C1 segment of cervical spinal cord (tissue), 14 donors: ENCODE measurements at regions not wholly inside any gene's neighbourhood (a gene's known extent, or its start where the extent isn't known, plus 50 kb on each side); places are given as distances from the start of the nearest gene placed in this dataset.

Source experiments
- DNase-seq, 14 donors: peaks; one replicate each; lab custom pipeline; 2025; lab: John Stamatoyannopoulos, UW

DNA sequence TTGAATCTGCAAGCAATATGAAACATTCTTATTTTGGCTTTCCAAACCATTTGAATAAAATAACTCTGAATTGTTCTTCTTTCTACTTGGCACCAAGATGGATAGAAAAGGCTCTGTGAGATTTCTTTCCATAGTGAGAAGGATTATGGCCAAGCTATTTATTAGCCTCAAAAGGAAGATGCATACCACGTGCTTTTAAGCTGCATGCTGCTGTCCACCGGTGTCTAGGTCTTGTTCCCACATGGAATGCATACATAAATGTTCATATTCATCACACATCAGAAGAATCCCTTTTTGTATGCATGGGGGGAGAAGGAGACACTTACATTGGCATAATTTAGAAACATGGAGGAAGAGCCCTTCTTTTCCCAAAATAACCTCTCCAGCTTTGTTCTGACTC, 273.4 kb downstream of the FAM76B start:
- DNase-seq = no peak

DNA sequence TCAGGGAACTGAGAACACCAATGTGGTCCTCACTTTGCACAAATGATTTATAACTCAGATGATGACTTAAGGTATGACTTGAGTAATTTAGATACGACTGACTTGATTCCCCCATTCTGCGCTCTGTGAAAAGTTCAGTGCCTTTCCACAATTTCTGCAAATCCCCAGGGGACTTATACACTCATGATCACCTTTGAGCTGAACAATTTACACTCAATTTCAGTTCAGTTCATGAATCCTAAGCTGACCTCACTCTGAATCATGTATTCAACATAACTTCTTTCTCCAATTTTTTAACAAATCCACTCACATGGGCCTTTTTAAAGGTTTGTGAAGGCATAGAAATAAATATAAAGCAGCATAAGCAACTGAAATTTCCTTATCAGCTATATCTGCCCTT, 274.2 kb downstream of the FAM76B start:
- DNase-seq = no peak

DNA sequence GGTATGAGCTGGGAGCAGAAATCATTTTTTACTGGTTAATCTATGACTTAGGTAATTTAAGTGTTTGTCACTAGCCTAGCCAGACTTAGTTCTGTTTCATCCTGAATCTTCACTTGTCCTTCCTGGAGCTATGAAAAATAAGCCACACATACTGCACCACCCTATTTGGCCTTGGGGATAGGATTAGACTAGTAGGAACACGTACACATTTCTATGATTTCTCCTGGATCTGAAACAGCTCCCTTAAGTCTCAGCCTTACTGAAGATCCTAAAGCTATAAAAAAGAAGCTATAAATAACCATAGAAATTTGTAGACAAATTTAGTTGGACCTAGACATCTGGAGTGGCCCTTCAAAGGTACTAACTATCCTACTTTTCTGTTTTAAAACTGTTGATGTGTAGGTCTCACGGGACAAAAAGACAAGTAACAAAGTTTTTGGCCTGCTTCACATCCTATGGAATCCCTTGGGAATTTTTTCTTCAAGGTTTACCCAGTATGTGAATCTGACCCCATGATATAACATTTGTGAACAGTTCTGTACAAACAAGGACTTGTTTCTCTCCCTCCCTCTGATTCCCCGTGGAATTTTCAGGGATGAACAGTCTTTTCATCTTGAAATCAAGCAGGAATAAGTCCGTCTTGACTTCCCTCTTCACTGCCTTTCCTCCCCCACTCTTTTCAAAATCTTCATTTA, 275.0 kb downstream of the FAM76B start:
- DNase-seq = no peak

DNA sequence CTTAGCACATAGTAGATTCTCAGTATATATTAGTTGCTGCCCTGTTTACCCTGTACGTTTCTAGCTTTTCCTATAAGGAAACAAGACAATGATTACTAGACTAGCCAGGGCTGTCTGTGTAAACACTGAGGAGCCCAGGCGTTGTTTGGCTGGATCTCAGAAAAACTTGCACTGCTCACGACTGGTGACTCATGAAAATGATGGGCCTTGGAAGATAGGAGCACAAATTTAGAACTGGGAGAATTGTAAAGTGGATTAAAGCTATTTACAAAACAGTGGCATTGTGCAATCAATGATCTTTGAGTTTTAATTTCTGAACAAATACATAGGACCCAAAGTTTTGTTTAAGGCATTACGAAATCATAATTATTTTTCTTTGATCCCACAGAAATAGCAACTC, 276.9 kb downstream of the FAM76B start:
- DNase-seq = no peak

DNA sequence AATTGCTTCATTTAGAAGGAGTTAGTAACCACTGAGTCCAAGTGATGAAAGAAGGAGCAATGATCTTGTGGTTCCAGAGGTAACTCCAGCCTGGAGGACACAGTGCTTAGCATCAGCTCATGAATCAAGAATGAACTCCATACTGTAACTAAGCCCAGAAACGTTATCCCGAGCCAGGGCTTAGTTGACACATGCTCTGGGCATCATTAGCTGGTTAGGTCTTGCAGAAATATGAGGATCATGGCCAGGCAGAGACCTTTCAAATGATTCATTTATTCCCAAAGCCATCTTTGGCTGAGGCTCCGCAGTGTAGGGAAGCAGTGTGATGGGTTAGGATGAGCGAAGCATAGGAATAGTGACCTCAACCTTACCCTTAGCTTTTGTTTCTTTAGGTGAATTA, 277.4 kb downstream of the FAM76B start:
- DNase-seq = no peak

DNA sequence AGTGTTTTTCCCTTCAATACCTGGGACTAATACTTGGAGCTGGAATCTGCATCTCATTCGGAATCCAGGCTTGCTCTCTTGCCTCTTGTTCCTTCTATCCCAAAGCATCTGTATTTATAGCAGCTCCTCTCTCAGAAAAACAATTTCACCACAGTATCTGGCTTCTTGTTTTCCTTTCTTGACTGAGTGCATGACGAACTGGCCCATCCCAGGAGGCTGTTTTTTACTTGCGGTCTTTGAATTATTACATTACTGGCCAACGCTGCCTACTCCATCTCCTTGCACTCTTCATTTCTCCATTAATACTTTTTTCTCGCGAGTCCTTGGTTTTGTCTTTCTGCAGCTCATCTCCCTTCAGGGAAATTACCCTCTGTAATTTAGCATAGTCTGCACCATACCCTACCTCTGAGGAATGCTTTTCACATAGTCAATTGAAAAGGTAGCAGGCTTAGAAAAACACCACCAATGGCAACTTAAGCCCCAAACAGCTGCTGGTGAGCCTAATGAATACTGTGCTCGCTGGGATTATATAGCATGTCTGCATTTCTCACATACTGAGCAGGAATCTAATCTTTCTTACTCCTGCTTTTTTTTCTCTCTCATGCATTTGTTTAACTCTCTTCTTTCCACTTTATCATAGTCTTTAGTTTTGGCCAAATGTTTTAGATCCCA, 277.4 kb upstream of the SESN3 start:
- no peak for DNase-seq

DNA sequence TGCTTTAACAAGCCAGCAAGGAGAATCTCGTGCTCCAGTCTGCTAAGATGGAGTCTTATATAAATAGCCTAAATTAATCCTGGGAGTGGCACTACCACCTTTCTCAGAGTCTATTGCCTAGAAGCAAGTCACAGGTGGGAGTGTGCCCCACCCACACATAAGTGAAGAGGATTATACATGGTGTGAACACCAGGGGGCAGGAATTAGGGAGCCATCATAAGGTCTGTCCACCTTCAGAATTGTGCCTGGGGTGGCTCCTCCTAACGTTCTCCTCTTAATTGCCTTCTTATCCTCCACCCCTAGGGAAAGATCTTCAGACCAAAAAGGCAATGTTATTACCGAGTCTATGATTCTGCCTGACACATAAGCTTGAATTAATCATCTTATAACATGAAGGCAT, 276.8 kb upstream of the SESN3 start:
- no peak for DNase-seq

DNA sequence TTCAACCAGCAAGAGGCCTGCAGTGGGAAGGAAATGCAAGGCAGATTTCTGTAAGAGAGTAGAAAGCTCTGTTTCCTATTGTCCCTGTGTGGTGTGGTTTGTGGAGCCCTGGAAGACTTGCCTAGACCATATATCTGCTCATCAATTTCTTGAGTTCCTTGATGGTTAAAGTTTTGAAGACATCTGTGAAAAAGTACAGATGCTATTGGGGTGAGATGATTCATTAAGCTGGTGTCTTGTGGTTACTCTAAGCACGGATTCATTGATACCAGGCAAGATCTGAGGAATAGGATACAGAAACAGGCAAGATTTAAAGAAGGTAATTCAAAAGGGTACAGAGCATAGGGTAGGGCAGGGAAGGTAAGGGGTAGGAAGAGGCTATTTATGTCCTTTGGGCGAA, 275.8 kb upstream of the SESN3 start:
- no peak for DNase-seq

DNA sequence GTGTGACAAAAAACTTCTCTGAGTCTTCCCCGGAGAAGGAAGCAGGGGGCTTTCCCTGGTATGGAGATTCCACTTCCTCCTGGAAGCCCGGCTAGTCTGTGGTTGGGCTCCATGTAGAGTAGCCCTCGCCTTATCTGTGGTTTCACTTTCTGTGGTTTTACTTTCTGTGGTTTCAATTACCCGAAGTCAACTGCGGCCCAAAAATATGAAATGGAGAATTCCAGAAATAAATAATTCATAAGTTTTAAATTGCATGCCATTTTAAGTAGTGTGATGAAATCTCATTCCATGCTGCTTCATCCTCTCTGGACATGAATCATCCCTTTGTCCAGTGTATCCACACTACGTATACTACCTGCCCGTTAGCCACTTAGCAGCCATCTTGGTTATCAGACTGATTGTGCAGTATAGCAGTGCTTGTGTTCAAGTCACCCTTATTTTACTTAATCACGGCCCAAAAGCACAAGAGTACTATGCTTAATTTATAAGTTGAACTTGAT, 275.0 kb upstream of the SESN3 start:
- DNase-seq = no peak

DNA sequence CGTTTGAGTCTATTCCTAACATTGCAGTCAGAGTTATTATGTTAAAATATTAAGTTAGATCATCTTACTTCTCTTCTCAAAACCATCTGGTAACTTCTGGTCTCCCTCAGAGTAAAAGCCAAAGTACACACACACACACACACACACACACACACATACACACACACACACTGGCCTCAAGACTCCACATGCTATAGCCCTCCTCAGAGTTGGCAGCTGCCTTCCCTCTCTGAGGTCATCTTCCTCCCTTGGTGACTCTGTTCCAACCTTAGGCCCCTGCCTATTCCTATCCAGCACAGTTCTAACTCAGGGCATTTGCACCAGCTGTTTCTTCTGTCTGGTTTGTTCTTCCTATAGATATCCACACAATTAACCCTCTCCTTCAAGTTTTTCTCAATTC, 272.0 kb upstream of the SESN3 start:
- DNase-seq = no peak

DNA sequence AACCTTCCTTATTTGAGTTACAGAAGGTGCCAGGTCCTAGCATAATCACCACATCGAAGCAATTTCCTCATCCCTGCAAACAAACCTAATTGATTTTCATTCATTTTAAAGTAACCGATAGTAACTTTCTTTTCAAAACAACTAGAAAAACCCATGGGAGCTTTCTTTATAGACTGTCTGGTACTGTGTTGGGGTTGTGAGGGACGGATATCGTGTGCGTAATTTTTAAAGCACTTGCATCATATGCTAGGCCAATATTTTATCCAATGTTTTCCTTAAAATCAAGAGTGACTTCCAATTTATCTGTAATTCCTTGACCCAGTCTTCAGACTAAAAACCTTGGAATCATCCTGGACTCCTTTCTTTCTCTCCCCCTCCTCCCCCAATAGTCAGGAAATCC, 271.5 kb upstream of the SESN3 start:
- DNase-seq = no peak

DNA sequence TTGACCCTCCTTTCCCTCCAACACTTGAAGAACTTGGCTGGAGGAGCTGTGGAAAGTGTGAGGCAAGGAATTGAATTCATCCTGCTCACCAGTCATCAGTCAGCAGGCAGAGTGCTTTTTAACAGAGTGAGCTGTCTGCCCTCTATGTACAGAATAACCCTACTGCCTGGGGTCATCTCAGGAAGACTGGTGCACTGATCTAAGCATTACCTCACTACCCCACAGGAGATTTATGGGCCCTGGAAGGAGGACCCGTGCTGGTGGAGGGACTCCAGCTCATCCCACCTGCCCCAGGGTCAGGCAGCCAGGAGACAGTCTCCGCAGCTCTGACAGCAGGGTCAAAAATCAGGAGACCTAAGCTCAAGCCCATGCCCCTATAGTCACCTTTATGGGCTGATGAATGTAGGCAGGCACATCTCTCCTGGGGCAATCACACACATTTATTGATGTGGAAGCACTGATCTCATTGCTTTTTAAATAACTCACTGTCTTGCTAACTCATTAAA, 270.8 kb upstream of the SESN3 start:
- DNase-seq = no peak

DNA sequence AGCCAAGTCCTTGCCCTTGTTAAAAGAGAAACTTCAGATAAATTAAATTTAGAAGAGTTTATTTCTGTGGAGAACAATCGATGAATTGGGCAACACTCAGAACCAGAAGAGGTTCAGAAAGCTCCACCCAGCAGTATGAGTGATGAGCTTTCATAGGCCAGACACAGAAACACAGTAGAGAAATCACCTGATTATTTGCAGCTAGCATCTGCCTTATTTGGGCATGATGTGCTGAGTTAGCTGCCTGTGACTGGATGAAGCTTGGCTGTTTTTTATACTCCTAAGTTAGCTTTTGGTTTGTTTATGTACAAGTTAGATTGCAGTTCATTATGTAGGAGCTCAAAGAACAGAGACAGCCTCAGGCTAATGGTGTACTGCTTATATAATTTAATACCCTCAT, 269.5 kb upstream of the SESN3 start:
- no peak for DNase-seq

DNA sequence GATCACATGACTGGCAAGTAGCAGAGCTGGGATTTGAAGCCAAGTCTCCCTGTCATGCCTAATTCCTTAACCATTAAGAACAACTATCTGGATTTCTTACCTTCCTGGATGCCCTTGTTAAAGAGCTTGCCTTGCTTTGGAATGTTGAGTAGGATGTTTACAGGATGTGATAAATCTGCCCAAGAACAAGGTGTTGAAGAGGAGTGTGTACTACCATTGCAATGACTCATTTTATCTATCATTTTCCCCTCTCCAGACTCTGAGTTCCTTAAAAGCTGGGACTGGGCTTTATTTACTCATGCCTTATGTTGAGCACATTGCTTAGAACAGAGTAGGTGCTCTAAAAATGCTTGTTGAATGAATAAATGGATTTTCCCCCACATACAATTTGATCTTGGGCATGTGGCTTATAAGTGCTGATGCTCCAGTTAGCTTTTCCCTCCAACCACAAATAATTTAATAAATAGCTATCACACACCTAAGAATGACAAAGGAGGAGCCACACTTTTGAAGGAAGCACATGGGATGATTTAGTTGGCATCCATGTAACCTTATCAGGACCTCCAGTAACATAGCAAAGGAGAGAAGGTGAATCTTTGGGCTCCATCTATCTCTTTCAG, 268.6 kb upstream of the SESN3 start:
- no peak for DNase-seq

DNA sequence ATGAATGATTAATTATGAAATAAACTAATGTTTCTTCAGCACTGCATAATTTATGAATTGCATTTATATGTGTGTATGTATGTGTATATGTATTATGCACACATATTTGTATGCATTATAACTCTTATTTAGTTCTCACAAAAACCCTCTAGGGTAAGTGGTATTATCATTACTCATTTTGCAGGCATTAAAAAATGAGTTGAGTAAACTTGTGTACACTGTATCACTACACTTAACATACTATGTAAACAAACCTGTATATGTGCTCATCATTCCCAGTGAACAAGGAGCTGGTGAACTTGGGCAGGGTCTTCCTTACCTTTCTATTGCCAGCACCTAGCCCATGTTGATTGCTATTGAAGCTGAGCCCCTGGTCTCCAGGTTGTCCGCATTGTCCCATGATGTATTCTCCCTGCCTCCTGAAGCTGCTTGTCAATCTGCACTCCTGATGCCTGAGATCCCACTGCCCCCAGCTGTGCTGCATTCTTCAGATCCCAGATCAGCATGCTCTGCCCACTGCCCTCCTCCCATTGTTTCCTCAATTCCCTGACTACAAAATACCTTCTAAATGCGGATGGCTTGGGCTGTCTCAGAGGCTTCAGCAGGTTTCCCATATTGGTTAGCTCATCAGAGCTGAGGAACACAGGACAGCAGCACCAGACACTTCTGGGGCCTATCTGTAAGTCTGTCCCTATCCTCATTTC, 267.9 kb upstream of the SESN3 start:
- no peak for DNase-seq

DNA sequence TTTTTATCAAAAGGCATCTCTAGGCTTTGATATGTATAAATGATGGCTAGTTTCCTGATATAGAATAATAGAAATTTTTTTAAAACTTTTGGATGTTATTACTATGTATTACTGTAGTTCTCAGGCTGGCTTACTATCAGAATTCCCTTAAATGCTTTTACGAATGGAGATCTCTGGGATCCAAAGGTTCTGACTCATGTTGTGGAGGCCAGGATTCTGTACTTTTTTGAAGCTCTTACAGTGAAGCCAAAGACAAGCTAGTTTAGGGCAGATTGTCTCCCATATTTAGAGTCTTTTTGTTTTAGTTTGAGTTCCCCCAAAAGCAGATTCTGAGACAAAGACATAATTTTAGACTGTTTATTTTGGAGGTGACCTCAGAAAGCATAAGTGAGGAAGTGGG, 265.9 kb upstream of the SESN3 start:
- DNase-seq = no peak

DNA sequence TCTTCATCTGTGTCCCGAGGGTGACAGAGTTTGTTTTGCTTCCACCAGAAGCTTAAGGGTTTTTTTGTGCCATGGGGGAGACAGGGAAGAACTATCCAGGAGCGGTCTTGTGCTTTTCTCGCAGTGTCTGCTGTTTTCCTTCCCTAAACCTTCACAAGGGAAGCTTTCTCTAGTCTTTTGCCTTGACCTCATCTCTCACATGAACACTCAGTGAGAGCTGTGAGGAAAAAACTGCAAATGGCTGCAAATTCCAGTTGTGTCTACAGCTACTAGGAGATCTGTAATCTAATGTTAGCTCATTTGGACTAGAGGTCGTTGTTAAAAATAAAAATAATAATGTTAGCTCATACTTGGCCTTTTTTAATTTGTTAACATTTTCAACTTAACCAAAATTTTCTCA, 264.7 kb upstream of the SESN3 start:
- no peak for DNase-seq

DNA sequence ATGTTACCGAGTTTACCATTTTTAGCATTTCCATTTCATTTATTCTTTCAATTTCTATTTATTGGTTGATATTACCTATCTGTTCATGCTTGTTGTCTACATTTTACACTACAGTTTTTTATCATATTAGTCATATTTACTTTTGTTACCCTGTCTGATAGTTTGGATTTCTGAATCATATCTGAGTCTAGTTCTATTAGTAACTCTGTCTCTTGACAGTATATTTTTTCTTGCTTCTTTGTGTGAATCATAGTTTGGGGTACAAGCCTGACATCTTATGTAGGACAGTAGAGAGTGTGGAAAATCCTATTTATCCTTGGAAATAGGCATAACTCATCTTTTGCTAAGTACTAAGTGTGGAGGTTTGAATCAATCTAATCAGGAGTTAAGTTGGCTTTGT, 263.9 kb upstream of the SESN3 start:
- DNase-seq = no peak

DNA sequence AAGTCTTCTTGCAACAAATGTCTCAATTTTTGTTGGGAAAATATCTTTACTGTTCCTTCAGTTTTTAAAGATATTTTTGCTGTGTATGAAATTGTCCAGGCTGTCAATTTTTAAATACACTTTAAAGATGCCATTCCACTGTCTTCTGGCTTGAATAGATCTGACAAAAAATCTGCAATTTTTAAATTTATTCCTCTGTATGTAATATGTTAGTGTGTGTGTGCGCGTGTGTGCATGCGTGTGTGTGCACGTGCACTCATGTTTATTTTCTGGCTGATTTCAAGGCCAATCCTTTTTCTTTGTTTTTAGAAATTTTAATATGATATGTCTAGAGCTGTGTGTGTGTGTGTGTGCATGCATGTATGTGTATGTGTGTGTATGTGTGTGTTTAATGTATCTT, 263.2 kb upstream of the SESN3 start:
- DNase-seq = no peak

DNA sequence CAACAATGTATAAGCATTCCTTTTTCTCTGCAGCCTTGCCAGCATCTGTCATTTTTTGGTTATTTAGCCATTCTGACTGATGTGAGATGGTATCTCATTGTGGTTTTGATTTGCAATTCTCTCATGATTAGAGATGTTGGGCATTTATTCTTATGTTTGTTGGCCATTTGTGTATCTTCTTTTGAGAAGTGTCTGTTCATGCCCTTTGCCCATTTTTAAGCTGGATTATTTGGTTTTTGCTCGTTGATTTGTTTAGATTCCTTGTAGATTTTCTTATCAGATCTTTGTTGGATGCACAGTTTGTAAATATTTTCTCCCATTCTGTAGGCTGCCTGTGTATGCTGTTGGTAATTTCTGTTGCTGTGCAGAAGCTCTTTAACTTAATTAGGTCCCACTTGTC, 259.6 kb upstream of the SESN3 start:
- no peak for DNase-seq

DNA sequence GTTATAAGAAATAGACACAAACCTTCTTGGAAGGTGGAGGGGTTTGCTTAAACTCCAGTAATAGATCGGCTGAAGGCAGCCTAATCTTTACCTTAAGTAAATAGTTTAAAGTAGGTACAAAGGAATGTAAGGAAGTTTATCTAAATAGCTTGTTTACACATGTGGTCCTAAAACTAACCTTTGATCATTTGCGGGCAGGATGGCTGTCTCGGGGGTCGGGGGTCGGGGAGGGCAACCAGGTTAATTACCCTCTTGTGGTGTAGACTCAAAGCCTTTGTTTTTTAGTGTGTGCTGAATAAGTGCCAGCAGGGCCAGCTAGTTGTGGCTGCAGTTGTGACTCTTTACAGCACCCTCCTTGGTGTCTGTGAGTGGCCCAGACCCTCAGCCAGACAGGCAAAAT, 256.9 kb upstream of the SESN3 start:
- no peak for DNase-seq

DNA sequence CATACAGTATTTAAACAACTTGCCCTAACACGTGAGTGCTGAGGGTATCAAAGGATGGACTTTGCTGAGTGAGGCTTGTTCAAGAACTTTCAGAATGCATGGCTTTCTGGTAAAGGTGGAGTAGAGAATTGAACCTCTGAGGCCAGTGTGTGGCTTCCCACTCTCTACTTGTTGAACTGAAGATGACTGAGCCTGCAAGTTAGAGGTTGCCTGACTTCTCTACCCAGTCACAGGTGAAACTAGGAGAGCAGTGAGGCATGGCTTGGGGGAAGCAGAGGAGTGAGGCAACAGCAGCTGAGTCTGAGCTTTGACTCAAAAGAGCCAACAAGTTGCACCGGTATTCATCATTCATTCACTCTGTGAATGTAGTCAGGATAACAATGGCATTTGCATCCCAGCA, 256.4 kb upstream of the SESN3 start:
- no peak for DNase-seq
